Dermis blood vessel endothelial cell (primary cell): ENCODE measurements at regions not wholly inside any gene's neighbourhood (a gene's known extent, or its start where the extent isn't known, plus 50 kb on each side); places are given as distances from the start of the nearest gene placed in this dataset.
"Not testable (repeated sequence)": the region's sequence is repeated elsewhere in the genome, so short reads cannot be mapped to it uniquely, and the experiment has no call there.

Experiments used
- DNase-seq: peaks from one replicate; pipeline ENCODE4 v3.0.0; 2010

DNA sequence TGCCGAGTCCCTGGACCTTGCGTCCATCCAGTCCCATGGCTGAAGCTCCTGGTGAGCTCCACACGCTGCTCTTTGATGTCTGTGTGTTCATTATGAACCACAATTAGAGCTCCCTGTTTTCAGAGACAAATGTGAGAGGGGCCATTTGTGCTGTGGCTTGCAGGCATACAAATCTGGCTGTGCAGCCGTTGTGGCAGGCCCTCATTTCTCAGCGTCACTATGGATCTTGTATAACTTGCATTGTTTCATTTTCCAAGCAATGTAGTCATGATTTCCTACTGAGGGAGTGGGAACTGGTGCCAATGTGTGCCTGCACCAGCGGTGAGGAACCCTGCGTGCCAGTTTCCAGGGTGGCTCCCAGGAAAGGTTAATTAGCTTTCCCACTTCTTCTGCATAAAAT, 542.6 kb downstream of the TMEM114 start:
- no peak for DNase-seq

- DNase-seq: no peak
These were observed 545.5 kb downstream of the TMEM114 start for GRCh38 chr16:8044796-8045195.

- no peak for DNase-seq
These were observed 557.9 kb downstream of the TMEM114 start for GRCh38 chr16:8032406-8032805.

DNA sequence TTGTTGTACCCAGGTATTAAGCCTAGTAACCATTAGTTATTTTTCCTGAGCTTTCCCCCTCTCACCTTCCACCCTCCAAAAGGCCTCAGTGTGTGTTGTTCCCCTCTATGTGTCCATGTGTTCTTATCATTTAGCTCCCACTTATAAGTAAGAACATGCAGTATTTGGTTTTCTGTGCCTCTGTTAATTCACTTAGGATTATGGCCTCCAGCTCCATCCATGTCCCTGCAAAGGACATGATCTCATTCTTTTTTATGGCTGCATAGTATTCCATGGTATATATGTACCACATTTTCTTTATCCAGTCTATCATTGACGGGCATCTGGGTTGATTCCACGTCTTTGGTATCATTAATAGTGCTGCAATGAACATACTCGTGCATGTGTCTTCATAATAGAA, 560.3 kb downstream of the TMEM114 start:
- not testable (repeated sequence) for DNase-seq

DNA sequence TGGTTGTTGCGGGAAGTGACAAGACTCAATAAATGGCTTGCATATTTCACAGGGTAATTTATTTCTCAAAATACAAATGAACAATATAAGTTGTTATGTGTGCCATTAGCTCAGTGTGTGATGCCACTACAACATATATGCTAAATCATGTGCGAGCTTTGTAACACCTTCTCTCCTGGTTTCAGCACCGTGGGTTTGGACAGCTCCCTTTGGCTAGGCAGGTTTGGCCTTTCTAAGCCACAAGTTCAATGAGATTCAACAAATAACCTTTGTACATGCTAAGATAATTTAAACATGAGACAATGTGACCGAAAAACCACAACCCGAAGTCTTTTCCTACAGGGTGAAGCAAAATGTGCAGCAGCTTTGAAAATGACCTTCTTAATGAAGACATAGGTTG, 563.9 kb downstream of the TMEM114 start:
- DNase-seq: no peak

GRCh38 chr16:8023326-8023725, 567.0 kb downstream of the TMEM114 start:
- no peak for DNase-seq

DNA sequence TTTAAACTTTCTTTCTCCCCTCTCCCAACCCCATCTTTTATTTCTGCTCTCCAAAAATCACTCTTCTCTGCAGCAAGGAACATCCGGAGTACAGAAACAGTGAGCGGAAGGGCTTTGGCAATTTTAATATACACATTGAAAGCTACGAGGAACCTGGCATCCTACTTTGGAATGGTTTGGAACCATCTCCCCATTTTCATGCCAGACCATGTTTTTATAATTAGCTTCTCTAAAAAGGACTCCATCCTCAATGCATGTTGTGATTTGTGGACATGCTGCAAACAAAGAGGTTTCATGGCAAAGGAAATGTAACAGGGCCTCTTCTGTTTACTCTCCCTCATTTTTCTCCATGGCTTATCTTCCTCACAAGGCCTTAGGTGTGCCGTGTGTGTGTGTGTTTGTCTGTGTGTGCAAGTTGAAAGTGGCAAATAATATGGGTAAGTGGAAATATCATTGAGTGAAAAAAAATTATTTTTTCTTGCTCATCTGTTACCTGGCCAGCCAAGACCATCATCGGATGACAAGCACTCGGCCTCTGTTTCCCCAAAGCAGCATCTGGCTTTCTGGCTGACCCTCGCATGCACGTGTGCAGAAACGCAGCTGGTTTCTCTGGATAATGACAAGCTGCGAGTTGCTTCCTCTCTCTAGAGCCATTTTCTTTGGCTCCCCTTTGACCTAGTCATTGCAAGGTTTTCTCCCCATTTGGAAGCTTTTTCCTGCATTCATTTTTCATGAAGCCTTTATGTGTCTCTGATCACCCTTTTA, 585.0 kb downstream of the TMEM114 start:
- no peak for DNase-seq

GRCh38 chr16:7998789-7999453, 591.4 kb downstream of the TMEM114 start:
- DNase-seq: no peak

DNA sequence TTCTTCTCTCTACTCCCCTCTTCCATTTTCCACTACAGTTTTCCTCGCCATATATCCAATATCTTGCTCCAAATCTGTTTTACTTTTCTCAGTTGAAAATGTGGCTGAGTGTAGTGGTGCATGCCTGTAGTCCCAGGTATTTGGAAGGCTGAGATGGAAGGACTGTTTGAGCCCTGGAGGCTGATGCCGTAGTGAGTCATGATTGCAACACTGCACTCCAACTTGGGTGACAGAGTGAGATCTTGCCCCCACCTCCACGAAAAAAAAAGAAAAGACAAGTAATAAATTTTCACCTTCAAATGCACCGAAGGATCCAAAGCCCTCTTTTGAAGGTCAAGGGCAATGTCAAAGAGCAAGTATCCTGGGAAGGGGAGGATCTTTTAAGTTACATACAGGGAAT, 592.3 kb downstream of the TMEM114 start:
- DNase-seq: no peak

- DNase-seq: no peak
These were observed 597.7 kb downstream of the TMEM114 start for GRCh38 chr16:7992616-7993015.

- no peak for DNase-seq
These were observed 599.6 kb downstream of the TMEM114 start for GRCh38 chr16:7990626-7991260.

GRCh38 chr16:7983676-7984075, 606.6 kb downstream of the TMEM114 start:
- no peak for DNase-seq

DNA sequence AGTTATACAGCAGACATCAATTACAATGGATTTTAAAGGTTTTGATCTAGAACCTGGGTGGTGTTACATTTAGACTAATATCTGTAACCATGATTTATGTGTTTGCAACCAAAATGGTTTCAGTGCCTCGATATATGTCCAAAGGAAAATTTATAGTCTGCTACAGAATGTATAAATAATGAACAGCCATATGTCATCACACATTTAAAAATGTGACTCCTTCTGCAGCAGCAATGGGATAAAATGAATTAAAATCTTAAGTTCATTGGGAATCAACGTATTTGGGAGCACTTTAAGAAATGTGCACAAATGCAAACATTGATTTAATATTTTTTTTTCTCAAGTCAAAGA, 610.2 kb downstream of the TMEM114 start:
- DNase-seq: no peak

DNA sequence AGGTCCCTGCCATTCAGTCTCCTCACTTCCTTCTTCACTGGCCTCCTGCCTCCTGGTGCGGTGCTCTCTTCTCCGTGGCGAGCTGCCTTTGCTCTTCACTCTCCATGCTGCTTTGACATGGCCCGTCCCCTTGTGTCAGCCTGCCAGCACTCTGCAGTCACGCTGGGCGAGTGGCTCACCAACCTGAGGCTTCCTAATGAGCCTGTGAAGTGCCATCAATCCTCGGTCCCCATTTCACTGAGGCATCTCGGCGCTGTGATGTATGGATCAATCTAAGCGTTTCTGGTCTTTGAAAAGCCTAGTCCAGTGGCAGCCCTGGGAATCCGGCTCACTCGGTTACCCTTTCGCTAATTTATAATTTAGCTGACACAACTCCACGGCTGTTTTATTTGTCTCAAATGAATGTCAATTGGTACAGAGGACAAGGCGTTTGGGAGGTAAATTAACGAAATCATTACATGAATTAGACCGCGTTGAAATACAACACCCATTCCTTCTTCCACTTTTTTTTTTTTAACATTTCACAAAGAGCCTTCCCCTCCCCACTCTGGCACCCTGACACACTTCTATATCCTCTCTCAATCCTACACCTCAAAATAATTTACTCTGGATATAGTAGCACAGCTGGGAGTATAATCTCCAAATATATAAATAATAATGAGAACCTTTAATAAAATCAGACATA, 610.7 kb downstream of the TMEM114 start:
- no peak for DNase-seq

- no peak for DNase-seq
These were observed 613.7 kb downstream of the TMEM114 start for GRCh38 chr16:7976563-7976962.

DNA sequence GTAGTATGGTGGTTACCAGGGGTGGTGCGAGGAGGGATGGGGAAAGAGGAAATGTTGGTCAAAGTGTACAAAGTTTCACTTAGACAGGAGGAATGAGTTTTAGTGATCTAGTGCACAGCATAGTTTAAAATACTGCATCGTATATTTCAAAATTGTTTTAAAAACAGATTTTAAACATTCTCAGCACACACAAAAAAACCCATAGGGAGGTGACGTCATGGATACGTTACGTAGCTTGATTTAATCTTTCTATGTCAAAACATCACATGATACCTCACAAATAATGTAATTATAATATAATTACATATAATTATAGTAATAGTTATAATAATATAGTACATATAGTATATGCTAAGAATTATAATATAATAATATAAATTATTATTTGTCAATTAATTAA, 614.2 kb downstream of the TMEM114 start:
- DNase-seq: no peak

DNA sequence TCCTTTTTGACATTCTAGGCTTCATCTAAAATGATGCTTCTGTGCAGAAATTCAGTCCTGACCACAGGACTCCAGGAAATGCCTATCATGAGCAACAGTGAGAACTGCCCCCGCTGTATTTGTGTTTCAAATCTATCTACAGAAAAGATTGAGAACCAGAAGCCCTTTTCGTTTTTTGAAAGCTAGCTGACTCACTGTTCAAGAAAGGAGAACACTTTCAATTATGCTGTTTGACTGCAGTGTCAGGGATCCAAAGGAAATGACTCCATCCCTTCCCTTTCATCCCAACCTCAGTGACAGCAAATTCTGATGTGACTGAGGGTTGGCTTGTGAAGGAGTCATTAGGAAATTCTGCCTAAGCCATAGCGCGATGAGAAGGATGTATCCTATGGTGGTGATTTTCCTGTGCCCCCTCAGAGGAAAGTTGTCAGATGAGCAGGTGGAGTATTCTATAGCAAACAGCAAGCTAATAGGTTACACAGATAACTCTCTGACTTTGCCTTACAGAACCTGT, 622.3 kb downstream of the TMEM114 start:
- no peak for DNase-seq

DNA sequence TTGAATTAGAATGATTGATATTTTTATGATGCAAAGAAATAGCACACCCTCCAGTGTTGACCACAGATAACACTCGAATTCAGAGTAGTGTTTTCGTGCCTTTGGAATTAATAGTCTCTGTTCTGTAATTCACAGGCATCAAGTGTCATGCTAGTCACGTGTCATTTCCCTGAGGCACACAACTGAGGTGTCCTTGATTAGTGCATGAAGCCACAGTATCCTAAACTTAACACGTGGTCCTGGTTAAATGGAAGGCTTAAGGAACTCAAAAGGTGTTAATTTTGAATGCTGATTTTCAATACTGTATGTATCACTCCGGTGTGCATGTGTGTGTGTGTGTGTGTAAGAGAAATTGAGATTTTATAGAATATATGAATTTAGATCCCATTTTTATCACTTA, 625.6 kb downstream of the TMEM114 start:
- no peak for DNase-seq

DNA sequence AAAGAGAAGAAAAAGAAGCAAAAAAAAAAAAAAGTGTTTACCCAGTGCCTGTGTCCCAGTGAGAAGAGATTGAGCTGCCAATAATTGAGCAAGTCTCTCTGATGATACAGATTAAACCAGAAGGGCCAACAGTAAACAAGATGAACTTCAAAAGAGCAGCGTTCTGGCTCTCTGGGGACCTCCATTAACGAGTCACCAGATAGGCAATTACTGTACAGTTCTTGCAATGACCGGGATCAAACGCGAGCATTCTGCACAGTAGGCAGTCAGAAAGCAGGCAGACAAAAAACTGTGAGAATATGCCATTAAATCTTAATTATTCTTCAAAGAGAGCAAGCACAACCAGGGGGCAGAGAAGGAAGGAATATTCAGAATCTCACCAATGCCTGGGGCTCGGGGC, 626.1 kb downstream of the TMEM114 start:
- DNase-seq: no peak

DNA sequence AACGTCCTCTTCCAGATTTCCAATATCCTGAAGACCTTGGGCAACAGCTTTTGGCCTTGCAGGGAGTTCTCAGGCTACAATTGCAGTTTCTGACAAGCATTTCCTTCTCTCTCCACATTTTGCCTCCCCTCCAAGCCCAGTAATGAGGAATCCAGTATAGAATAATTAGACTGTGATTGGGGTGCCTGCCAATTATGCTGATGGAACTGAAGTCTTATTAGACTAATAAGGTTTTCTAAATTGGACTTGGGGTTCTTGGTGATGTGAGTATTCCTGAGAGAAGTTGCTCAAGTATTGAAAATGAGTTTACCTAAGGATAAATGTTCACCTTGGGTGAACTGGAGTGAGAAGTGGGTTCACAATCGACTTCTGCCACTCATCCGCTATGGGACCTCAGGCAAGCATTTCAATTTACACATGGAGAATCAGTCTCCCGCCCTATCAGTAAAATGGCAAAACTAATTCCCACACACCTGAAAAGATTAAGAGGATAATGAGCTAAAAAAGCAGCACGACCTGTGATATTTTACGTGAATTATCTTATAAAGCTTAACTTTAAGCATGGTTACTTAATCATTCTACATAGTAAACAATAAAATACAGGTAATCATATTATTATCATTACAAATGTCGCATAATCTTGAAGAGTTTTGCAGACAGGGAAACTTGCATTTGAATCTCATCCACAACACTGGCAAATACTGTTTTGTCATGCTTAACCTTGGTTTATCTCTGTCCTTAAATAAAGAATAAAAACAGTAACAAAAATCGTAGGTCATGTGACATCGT, 628.0 kb downstream of the TMEM114 start:
- no peak for DNase-seq

GRCh38 chr16:7957151-7957550, 624.5 kb downstream of the RBFOX1 start:
- DNase-seq: no peak

- DNase-seq: no peak
These were observed 620.7 kb downstream of the RBFOX1 start for GRCh38 chr16:7953360-7953759.

GRCh38 chr16:7946142-7946541, 613.5 kb downstream of the RBFOX1 start:
- no peak for DNase-seq
